ENCODE measurements at regions not wholly inside any gene's neighbourhood (a gene's known extent, or its start where the extent isn't known, plus 50 kb on each side); places are given as distances from the start of the nearest gene placed in this dataset.
"Not testable (repeated sequence)": the region's sequence is repeated elsewhere in the genome, so short reads cannot be mapped to it uniquely, and the experiment has no call there.

GRCh38 chr16:16448423-16448822 lies 69.5 kb downstream of the NPIPA7 start:
- DNase-seq: not testable (repeated sequence)

- not testable (repeated sequence) for DNase-seq
Observed at GRCh38 chr16:16449712-16450237, 70.8 kb downstream of the NPIPA7 start.

- DNase-seq: not testable (repeated sequence)
Observed at GRCh38 chr16:16451721-16452410, 72.9 kb downstream of the NPIPA7 start.

- not testable (repeated sequence) for DNase-seq
Observed at GRCh38 chr16:16458579-16458978, 79.6 kb downstream of the NPIPA7 start.

- DNase-seq: not testable (repeated sequence)
Observed at GRCh38 chr16:16463792-16464191, 84.9 kb downstream of the NPIPA7 start.

GRCh38 chr16:16488919-16489318 lies 110.0 kb downstream of the NPIPA7 start:
- DNase-seq: not testable (repeated sequence)

- DNase-seq: not testable (repeated sequence)
Observed at GRCh38 chr16:16489466-16489865, 110.5 kb downstream of the NPIPA7 start.

GRCh38 chr16:16494114-16494513 lies 115.2 kb downstream of the NPIPA7 start:
- not testable (repeated sequence) for DNase-seq

- not testable (repeated sequence) for DNase-seq
Observed at GRCh38 chr16:16494998-16495397, 116.1 kb downstream of the NPIPA7 start.

- not testable (repeated sequence) for DNase-seq
Observed at GRCh38 chr16:16499875-16500274, 120.9 kb downstream of the NPIPA7 start.

GRCh38 chr16:16507041-16507440 lies 128.1 kb downstream of the NPIPA7 start:
- DNase-seq: not testable (repeated sequence)

GRCh38 chr16:16508344-16508743 lies 129.4 kb downstream of the NPIPA7 start:
- DNase-seq: not testable (repeated sequence)

GRCh38 chr16:16519395-16519794 lies 140.5 kb downstream of the NPIPA7 start:
- DNase-seq: not testable (repeated sequence)

GRCh38 chr16:16521239-16522002 lies 142.5 kb downstream of the NPIPA7 start:
- DNase-seq: not testable (repeated sequence)

- DNase-seq: not testable (repeated sequence)
Observed at GRCh38 chr16:16526998-16527397, 148.1 kb downstream of the NPIPA7 start.

- DNase-seq: not testable (repeated sequence)
Observed at GRCh38 chr16:16530744-16531143, 151.8 kb downstream of the NPIPA7 start.

- not testable (repeated sequence) for DNase-seq
Observed at GRCh38 chr16:16535565-16535964, 156.6 kb downstream of the NPIPA7 start.

GRCh38 chr16:16536151-16536550 lies 157.2 kb downstream of the NPIPA7 start:
- DNase-seq: not testable (repeated sequence)

- DNase-seq: not testable (repeated sequence)
Observed at GRCh38 chr16:16549710-16550109, 170.8 kb downstream of the NPIPA7 start.

GRCh38 chr16:16550824-16551223 lies 171.9 kb downstream of the NPIPA7 start:
- not testable (repeated sequence) for DNase-seq

GRCh38 chr16:16552819-16553340 lies 173.9 kb downstream of the NPIPA7 start:
- not testable (repeated sequence) for DNase-seq

GRCh38 chr16:16559179-16559740 lies 180.3 kb downstream of the NPIPA7 start:
- DNase-seq: not testable (repeated sequence)

GRCh38 chr16:16561532-16561931 lies 182.6 kb downstream of the NPIPA7 start:
- not testable (repeated sequence) for DNase-seq
